ENCODE measurements at regions not wholly inside any gene's neighbourhood (a gene's known extent, or its start where the extent isn't known, plus 50 kb on each side); places are given as distances from the start of the nearest gene placed in this dataset.
"Not testable (repeated sequence)": the region's sequence is repeated elsewhere in the genome, so short reads cannot be mapped to it uniquely, and the experiment has no call there.

DNA sequence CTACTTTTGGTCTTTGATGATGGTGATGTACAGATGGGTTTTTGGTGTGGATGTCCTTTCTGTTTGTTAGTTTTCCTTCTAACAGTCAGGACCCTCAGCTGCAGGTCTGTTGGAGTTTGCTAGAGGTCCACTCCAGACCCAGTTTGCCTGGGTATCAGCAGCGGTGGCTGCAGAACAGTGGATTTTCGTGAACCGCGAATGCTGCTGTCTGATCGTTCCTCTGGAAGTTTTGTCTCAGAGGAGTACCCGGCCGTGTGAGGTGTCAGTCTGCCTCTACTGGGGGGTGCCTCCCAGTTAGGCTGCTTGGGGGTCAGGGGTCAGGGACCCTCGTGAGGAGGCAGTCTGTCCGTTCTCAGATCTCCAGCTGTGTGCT lies 56.6 kb upstream of the TNFAIP8 start:
- DNase-seq; H3K9me3 Mint-ChIP-seq; H3K36me3 ChIP-seq (ENCODE audit: control insufficient read depth in 2 of 2, extremely low read depth in 1 of 2, insufficient read depth in 1 of 2, low read length in 1 of 2); ATAC-seq (replicated peaks in 1 of 4); H3K27me3 ChIP-seq (replicated peaks in 1 of 2; ENCODE audit: control insufficient read depth in 2 of 2, extremely low read depth in 1 of 2, insufficient read depth in 2 of 2, low read length in 1 of 2); H3K27me3 Mint-ChIP-seq; H3K9me3 ChIP-seq: not testable (repeated sequence)
- peak overlapping the region; percentile 86 for H3K27ac ChIP-seq (ENCODE audit: low read length)
- CTCF ChIA-PET = interaction anchor here in 1 of 2 donors (1.0 to 2.2 kb wide), 10 partner anchors 8 to 41 kb away, joined by 3 to 11 read pairs (median 4); no protein-coding TSS in a partner anchor
- H3K4me1 ChIP-seq (ENCODE audit: control insufficient read depth in 1 of 2, extremely low read depth in 1 of 2, insufficient read depth in 2 of 2, low read length in 2 of 2) = peaks cover 42 to 43% of the 10 kb centered on the region in 2 experiments
- WGBS (ENCODE audit: insufficient coverage) = 0% methylated on average over 2 of the region's 9 CpGs
- peak overlapping the region in 1 of 2 donors; percentile 52 for H3K4me3 ChIP-seq (ENCODE audit: control insufficient read depth in 1 of 2, extremely low read depth in 1 of 2, low read length in 1 of 2)
- Mint-ChIP-seq H3K36me3 (peaks cover 12% of the 10 kb centered on the region), H3K4me3 (peak overlapping the region; percentile 82 to 91 (median 87)), H3K4me1 (peaks cover 60 to 74% (median 64%) of the 10 kb centered on the region in 3 donors), H3K27ac (peak overlapping the region; percentile 96 to 99)
- POLR2A ChIA-PET = interaction anchor here in 1 of 2 donors (0.6 kb wide), 1 partner anchor 74 kb away, joined by 3 read pairs; no protein-coding TSS in a partner anchor

- Mint-ChIP-seq H3K4me1 (peaks cover 60 to 77% (median 67%) of the 10 kb centered on the region in 3 donors), H3K27ac (peak overlapping the region; percentile 96 to 99), H3K4me3 (peak overlapping the region; percentile 82 to 91 (median 87)), H3K36me3 (peaks cover 12% of the 10 kb centered on the region)
- H3K27me3 Mint-ChIP-seq; H3K9me3 ChIP-seq; H3K36me3 ChIP-seq (ENCODE audit: control insufficient read depth in 2 of 2, extremely low read depth in 1 of 2, insufficient read depth in 1 of 2, low read length in 1 of 2); H3K9me3 Mint-ChIP-seq; H3K27me3 ChIP-seq (replicated peaks in 1 of 2; ENCODE audit: control insufficient read depth in 2 of 2, extremely low read depth in 1 of 2, insufficient read depth in 2 of 2, low read length in 1 of 2): not testable (repeated sequence)
- H3K4me3 ChIP-seq (ENCODE audit: control insufficient read depth in 1 of 2, extremely low read depth in 1 of 2, low read length in 1 of 2) = peak overlapping the region; percentile 52 to 59
- 2% methylated on average over 22 of the region's 23 CpGs for WGBS (ENCODE audit: insufficient coverage)
- peak overlapping the region; percentile 86 for H3K27ac ChIP-seq (ENCODE audit: low read length)
- CTCF ChIA-PET = interaction anchor here (0.6 to 2.2 kb wide), 13 partner anchors 9 to 229 kb away, joined by 3 to 11 read pairs (median 4); partner anchors contain the start of gene DMXL1 (in 1 of the 2)
- POLR2A ChIA-PET = interaction anchor here (0.6 to 1.4 kb wide), 6 partner anchors 10 to 74 kb away, joined by 3 to 6 read pairs (median 3); no protein-coding TSS in a partner anchor
- DNase-seq (peak; percentile 70 to 95 (median 89)), ATAC-seq (replicated peaks in 1 of 4) (peak; percentile 26 to 64 (median 56))
- H3K4me1 ChIP-seq (ENCODE audit: control insufficient read depth in 1 of 2, extremely low read depth in 1 of 2, insufficient read depth in 2 of 2, low read length in 2 of 2) = peaks cover 47 to 48% of the 10 kb centered on the region in 2 experiments
Measured at GRCh38 chr5:119299615-119300310, 56.1 kb upstream of the TNFAIP8 start.

DNA sequence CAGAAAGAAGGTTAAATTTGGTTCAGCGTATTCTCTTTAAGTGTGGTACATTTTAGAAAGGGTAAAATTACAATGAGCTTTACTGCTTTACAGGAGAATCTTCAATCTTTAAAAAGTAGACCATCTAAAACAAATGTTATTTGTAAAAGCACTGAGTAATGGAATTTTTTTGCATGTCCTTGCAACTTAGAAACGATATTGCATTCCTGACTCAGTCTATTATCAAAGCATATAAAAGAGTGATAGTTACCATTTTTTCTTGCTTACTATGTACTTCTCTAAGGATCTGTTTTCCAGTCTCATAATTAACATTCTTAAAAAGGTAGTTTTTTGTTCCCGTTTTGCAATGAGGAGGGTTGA lies 55.5 kb upstream of the TNFAIP8 start:
- peak overlapping the region; percentile 96 to 99 for H3K27ac Mint-ChIP-seq
- H3K4me3 Mint-ChIP-seq = peak overlapping the region; percentile 82 to 91 (median 87)
- Histone ChIP-seq H3K27me3 (replicated peaks in 1 of 2; ENCODE audit: control insufficient read depth in 2 of 2, extremely low read depth in 1 of 2, insufficient read depth in 2 of 2, low read length in 1 of 2) (no peaks in the 10 kb centered on the region), H3K36me3 (ENCODE audit: control insufficient read depth in 2 of 2, extremely low read depth in 1 of 2, insufficient read depth in 1 of 2, low read length in 1 of 2) (peaks cover 0 to 5% of the 10 kb centered on the region in 2 donors), H3K4me3 (ENCODE audit: control insufficient read depth in 1 of 2, extremely low read depth in 1 of 2, low read length in 1 of 2) (peak overlapping the region; percentile 52 to 59), H3K9me3 (no peaks in the 10 kb centered on the region), H3K27ac (ENCODE audit: low read length) (peak overlapping the region; percentile 86), H3K4me1 (ENCODE audit: control insufficient read depth in 1 of 2, extremely low read depth in 1 of 2, insufficient read depth in 2 of 2, low read length in 2 of 2) (peaks cover 50 to 53% of the 10 kb centered on the region in 2 experiments)
- H3K27me3 Mint-ChIP-seq = no peaks in the 10 kb centered on the region
- H3K36me3 Mint-ChIP-seq = peaks cover 12% of the 10 kb centered on the region
- H3K4me1 Mint-ChIP-seq = peaks cover 65 to 82% (median 72%) of the 10 kb centered on the region in 3 donors
- DNase-seq = no peak
- ChIA-PET CTCF (interaction anchor here (0.6 to 2.2 kb wide), 17 partner anchors 9 to 229 kb away, joined by 3 to 11 read pairs (median 3); partner anchors contain the start of gene DMXL1 (in 1 of the 2)), POLR2A (interaction anchor here (0.8 to 1.4 kb wide), 6 partner anchors 9 to 32 kb away, joined by 3 to 4 read pairs (median 3); no protein-coding TSS in a partner anchor)
- no peaks in the 10 kb centered on the region for H3K9me3 Mint-ChIP-seq
- WGBS (ENCODE audit: insufficient coverage) = no CpG with 5 or more reads among the region's 3 CpGs
- no peak for ATAC-seq (replicated peaks in 1 of 4)

GRCh38 chr5:119301210-119301609 lies 54.6 kb upstream of the TNFAIP8 start:
- no peaks in the 10 kb centered on the region for H3K27me3 ChIP-seq (replicated peaks in 1 of 2; ENCODE audit: control insufficient read depth in 2 of 2, extremely low read depth in 1 of 2, insufficient read depth in 2 of 2, low read length in 1 of 2)
- Mint-ChIP-seq H3K36me3 (peaks cover 16% of the 10 kb centered on the region), H3K9me3 (no peaks in the 10 kb centered on the region), H3K4me3 (peak overlapping the region; percentile 82 to 91 (median 87)), H3K27ac (peak overlapping the region; percentile 96 to 99), H3K4me1 (peaks cover 75 to 89% (median 81%) of the 10 kb centered on the region in 3 donors), H3K27me3 (no peaks in the 10 kb centered on the region)
- ATAC-seq (replicated peaks in 1 of 4) = no peak
- no peak for DNase-seq
- H3K36me3 ChIP-seq (ENCODE audit: control insufficient read depth in 2 of 2, extremely low read depth in 1 of 2, insufficient read depth in 1 of 2, low read length in 1 of 2) = peaks cover 0 to 5% of the 10 kb centered on the region in 2 donors
- peaks cover 59% of the 10 kb centered on the region in 2 experiments for H3K4me1 ChIP-seq (ENCODE audit: control insufficient read depth in 1 of 2, extremely low read depth in 1 of 2, insufficient read depth in 2 of 2, low read length in 2 of 2)
- H3K9me3 ChIP-seq = no peaks in the 10 kb centered on the region
- CTCF ChIA-PET = interaction anchor here in 1 of 2 donors (0.8 to 2.2 kb wide), 5 partner anchors 11 to 44 kb away, joined by 3 to 11 read pairs (median 3); no protein-coding TSS in a partner anchor
- H3K4me3 ChIP-seq (ENCODE audit: control insufficient read depth in 1 of 2, extremely low read depth in 1 of 2, low read length in 1 of 2) = no peak overlapping the region
- H3K27ac ChIP-seq (ENCODE audit: low read length) = peak overlapping the region; percentile 86
- no CpG with 5 or more reads among the region's 2 CpGs for WGBS (ENCODE audit: insufficient coverage)
- POLR2A ChIA-PET = interaction anchor here (0.6 to 1.4 kb wide), 5 partner anchors 11 to 21 kb away, joined by 3 read pairs; no protein-coding TSS in a partner anchor

- H3K4me3 Mint-ChIP-seq = peak overlapping the region; percentile 25 to 91 (median 63)
- H3K27me3 ChIP-seq (replicated peaks in 1 of 2; ENCODE audit: control insufficient read depth in 2 of 2, extremely low read depth in 1 of 2, insufficient read depth in 2 of 2, low read length in 1 of 2) = no peaks in the 10 kb centered on the region
- CTCF ChIA-PET = interaction anchor here (0.6 to 1.9 kb wide), 5 partner anchors 10 to 28 kb away, joined by 3 to 5 read pairs (median 4); no protein-coding TSS in a partner anchor
- H3K36me3 ChIP-seq (ENCODE audit: control insufficient read depth in 2 of 2, extremely low read depth in 1 of 2, insufficient read depth in 1 of 2, low read length in 1 of 2) = peaks cover 0 to 5% of the 10 kb centered on the region in 2 donors
- peak overlapping the region; percentile 95 to 96 for H3K27ac Mint-ChIP-seq
- H3K36me3 Mint-ChIP-seq = peaks cover 16% of the 10 kb centered on the region
- peaks cover 81 to 92% (median 87%) of the 10 kb centered on the region in 3 donors for H3K4me1 Mint-ChIP-seq
- DNase-seq (no peak), ATAC-seq (replicated peaks in 1 of 4) (no peak)
- H3K27me3 Mint-ChIP-seq = no peaks in the 10 kb centered on the region
- peaks cover 62 to 65% of the 10 kb centered on the region in 2 experiments for H3K4me1 ChIP-seq (ENCODE audit: control insufficient read depth in 1 of 2, extremely low read depth in 1 of 2, insufficient read depth in 2 of 2, low read length in 2 of 2)
- POLR2A ChIA-PET = interaction anchor here in 1 of 2 donors (0.6 to 1.3 kb wide), 2 partner anchors 11 to 37 kb away, joined by 3 read pairs; no protein-coding TSS in a partner anchor
- H3K9me3 Mint-ChIP-seq = no peaks in the 10 kb centered on the region
- H3K4me3 ChIP-seq (ENCODE audit: control insufficient read depth in 1 of 2, extremely low read depth in 1 of 2, low read length in 1 of 2) = no peak overlapping the region
- no peaks in the 10 kb centered on the region for H3K9me3 ChIP-seq
- peak overlapping the region; percentile 40 for H3K27ac ChIP-seq (ENCODE audit: low read length)
Measured at GRCh38 chr5:119301906-119302305, 53.9 kb upstream of the TNFAIP8 start.

GRCh38 chr5:119302449-119302848 lies 53.4 kb upstream of the TNFAIP8 start:
- peak overlapping the region; percentile 25 to 91 (median 63) for H3K4me3 Mint-ChIP-seq
- 78% methylated on average over 1 of the region's 3 CpGs for WGBS (ENCODE audit: insufficient coverage)

More at GRCh38 chr5:119302449-119302848, 53.4 kb upstream of the TNFAIP8 start:
- Histone ChIP-seq H3K9me3 (no peaks in the 10 kb centered on the region), H3K27me3 (replicated peaks in 1 of 2; ENCODE audit: control insufficient read depth in 2 of 2, extremely low read depth in 1 of 2, insufficient read depth in 2 of 2, low read length in 1 of 2) (no peaks in the 10 kb centered on the region), H3K36me3 (ENCODE audit: control insufficient read depth in 2 of 2, extremely low read depth in 1 of 2, insufficient read depth in 1 of 2, low read length in 1 of 2) (peaks cover 0 to 5% of the 10 kb centered on the region in 2 donors), H3K4me3 (ENCODE audit: control insufficient read depth in 1 of 2, extremely low read depth in 1 of 2, low read length in 1 of 2) (no peak overlapping the region), H3K27ac (ENCODE audit: low read length) (peak overlapping the region; percentile 40), H3K4me1 (ENCODE audit: control insufficient read depth in 1 of 2, extremely low read depth in 1 of 2, insufficient read depth in 2 of 2, low read length in 2 of 2) (peaks cover 62 to 70% of the 10 kb centered on the region in 2 experiments)
- H3K9me3 Mint-ChIP-seq = no peaks in the 10 kb centered on the region
- peaks cover 87 to 94% (median 91%) of the 10 kb centered on the region in 3 donors for H3K4me1 Mint-ChIP-seq
- ATAC-seq (replicated peaks in 1 of 4) = no peak
- H3K27me3 Mint-ChIP-seq = no peaks in the 10 kb centered on the region
- H3K36me3 Mint-ChIP-seq = peaks cover 16% of the 10 kb centered on the region
- ChIA-PET CTCF (interaction anchor here (0.6 to 1.9 kb wide), 5 partner anchors 9 to 28 kb away, joined by 3 to 5 read pairs (median 4); no protein-coding TSS in a partner anchor), POLR2A (interaction anchor here in 1 of 2 donors (0.6 kb wide), 1 partner anchor 18 kb away, joined by 3 read pairs; no protein-coding TSS in a partner anchor)
- DNase-seq = no peak
- H3K27ac Mint-ChIP-seq = peak overlapping the region; percentile 95 to 96

All from T-cell (primary cell).